SK-N-SH treated with all-trans-retinoic acid at 6 μM for 48 hours (cell line): ENCODE measurements at regions not wholly inside any gene's neighbourhood (a gene's known extent, or its start where the extent isn't known, plus 50 kb on each side); places are given as distances from the start of the nearest gene placed in this dataset.

Experiments used
- BACH2 ChIP-seq: fragments of 250-450 bp; sonication (Bioruptor Pico); IDR thresholded peaks from 2 replicates; pipeline ENCODE4 v1.9.0; 2021; ENCODE audit warnings: mild to moderate bottlenecking, borderline replicate concordance
- CSDC2 ChIP-seq: fragments of 250-450 bp; sonication (Bioruptor Pico); IDR thresholded peaks from 2 replicates; pipeline ENCODE4 v1.5.0; 2020; ENCODE audit warnings: mild to moderate bottlenecking, moderate library complexity
- ESRRG ChIP-seq: fragments of 250-450 bp; sonication (Bioruptor Pico); IDR thresholded peaks from 2 replicates; pipeline ENCODE4 v1.6.1; 2021; ENCODE audit warnings: mild to moderate bottlenecking
- ISL1 ChIP-seq: fragments of 250-450 bp; sonication (Bioruptor Pico); IDR thresholded peaks from 2 replicates; pipeline ENCODE4 v2.1.2; 2022; ENCODE audit warnings: mild to moderate bottlenecking, moderate library complexity
- RARB ChIP-seq: fragments of 250-450 bp; sonication (Bioruptor Pico); IDR thresholded peaks from 2 replicates; pipeline ENCODE4 v1.8.0; 2021; ENCODE audit warnings: mild to moderate bottlenecking, moderate library complexity
- SNAI2 ChIP-seq: fragments of 250-450 bp; sonication (Bioruptor Pico); IDR thresholded peaks from 2 replicates; pipeline ENCODE4 v1.5.0; 2020; ENCODE audit warnings: mild to moderate bottlenecking, moderate library complexity
- TCF4 ChIP-seq: fragments of 250-450 bp; sonication (Bioruptor Pico); IDR thresholded peaks from 2 replicates; pipeline ENCODE4 v1.8.0; 2021; ENCODE audit warnings: mild to moderate bottlenecking, moderate library complexity, borderline replicate concordance
- ZFP3 ChIP-seq: fragments of 250-450 bp; sonication (Bioruptor Pico); IDR thresholded peaks from 2 replicates; pipeline ENCODE4 v1.5.0; 2020; ENCODE audit warnings: mild to moderate bottlenecking, moderate library complexity
- ZNF565 ChIP-seq: fragments of 450-650 bp; formaldehyde crosslinking; conservative IDR thresholded peaks from 2 replicates; pipeline ENCODE4 v1.5.0; 2020; ENCODE audit warnings: low read depth, mild to moderate bottlenecking, moderate library complexity
- ZNF70 ChIP-seq: fragments of 450-650 bp; formaldehyde crosslinking; IDR thresholded peaks from 2 replicates; pipeline ENCODE4 v1.5.0; 2020; ENCODE audit warnings: mild to moderate bottlenecking, moderate library complexity
- TF ChIP-seq, protein P1 (sequence below): fragments of 250-450 bp; sonication (Bioruptor Pico); IDR thresholded peaks from 2 replicates; pipeline ENCODE4 v1.8.0; 2020; ENCODE audit warnings: mild to moderate bottlenecking, moderate library complexity, borderline replicate concordance
- TF ChIP-seq, protein P2 (sequence below): fragments of 250-450 bp; sonication (Bioruptor Pico); IDR thresholded peaks from 2 replicates; pipeline ENCODE4 v1.8.0; 2021; ENCODE audit warnings: low read depth, mild to moderate bottlenecking, moderate library complexity, borderline replicate concordance

DNA sequence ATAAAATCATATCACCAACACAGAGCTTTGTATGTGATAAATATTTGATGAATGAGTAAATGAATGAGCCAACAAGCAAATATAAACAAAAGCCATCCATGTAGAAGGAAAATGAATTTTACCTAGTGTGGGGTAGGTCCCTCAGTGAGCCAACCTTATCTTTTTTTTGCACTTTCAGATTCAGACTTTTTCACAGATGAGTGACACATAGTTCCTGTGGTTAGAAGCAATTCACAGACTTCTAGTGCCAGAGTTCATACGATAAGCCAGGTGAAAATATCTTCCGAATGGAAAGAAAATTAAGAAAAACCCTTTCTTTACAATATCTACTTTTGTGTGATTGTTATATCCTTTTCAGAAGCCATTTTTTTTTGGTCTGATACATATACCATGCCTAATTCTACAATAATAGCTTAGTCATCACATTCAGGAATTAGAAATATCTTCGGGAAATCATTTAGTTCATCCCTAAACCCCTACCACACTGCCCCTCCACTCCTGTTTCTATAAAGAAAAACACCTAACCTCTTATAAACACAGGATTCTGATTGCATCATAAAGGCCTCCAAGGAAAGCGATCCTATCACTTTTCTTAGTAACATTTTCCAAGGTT is 82.7 kb upstream of the CNR1 start:
- TF ChIP-seq SNAI2 (no peak), ZFP3 (CRISPR knock-in tag) (no peak), ISL1 (CRISPR knock-in tag) (no peak), CSDC2 (CRISPR knock-in tag) (no peak), BACH2 (CRISPR knock-in tag) (no peak), TCF4 (no peak), ZNF70 (CRISPR knock-in tag) (no peak), ESRRG (CRISPR knock-in tag) (no peak), RARB (CRISPR knock-in tag) (no peak), ZNF565 (CRISPR knock-in tag) (no peak)
- TF ChIP-seq, protein P1, sequence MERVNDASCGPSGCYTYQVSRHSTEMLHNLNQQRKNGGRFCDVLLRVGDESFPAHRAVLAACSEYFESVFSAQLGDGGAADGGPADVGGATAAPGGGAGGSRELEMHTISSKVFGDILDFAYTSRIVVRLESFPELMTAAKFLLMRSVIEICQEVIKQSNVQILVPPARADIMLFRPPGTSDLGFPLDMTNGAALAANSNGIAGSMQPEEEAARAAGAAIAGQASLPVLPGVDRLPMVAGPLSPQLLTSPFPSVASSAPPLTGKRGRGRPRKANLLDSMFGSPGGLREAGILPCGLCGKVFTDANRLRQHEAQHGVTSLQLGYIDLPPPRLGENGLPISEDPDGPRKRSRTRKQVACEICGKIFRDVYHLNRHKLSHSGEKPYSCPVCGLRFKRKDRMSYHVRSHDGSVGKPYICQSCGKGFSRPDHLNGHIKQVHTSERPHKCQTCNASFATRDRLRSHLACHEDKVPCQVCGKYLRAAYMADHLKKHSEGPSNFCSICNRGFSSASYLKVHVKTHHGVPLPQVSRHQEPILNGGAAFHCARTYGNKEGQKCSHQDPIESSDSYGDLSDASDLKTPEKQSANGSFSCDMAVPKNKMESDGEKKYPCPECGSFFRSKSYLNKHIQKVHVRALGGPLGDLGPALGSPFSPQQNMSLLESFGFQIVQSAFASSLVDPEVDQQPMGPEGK (CRISPR knock-in tag): no peak
- TF ChIP-seq, protein P2, sequence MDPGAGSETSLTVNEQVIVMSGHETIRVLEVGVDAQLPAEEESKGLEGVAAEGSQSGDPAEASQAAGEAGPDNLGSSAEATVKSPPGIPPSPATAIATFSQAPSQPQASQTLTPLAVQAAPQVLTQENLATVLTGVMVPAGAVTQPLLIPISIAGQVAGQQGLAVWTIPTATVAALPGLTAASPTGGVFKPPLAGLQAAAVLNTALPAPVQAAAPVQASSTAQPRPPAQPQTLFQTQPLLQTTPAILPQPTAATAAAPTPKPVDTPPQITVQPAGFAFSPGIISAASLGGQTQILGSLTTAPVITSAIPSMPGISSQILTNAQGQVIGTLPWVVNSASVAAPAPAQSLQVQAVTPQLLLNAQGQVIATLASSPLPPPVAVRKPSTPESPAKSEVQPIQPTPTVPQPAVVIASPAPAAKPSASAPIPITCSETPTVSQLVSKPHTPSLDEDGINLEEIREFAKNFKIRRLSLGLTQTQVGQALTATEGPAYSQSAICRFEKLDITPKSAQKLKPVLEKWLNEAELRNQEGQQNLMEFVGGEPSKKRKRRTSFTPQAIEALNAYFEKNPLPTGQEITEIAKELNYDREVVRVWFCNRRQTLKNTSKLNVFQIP (CRISPR knock-in tag): no peak
